ENCODE measurements at regions not wholly inside any gene's neighbourhood (a gene's known extent, or its start where the extent isn't known, plus 50 kb on each side); places are given as distances from the start of the nearest gene placed in this dataset.

DNA sequence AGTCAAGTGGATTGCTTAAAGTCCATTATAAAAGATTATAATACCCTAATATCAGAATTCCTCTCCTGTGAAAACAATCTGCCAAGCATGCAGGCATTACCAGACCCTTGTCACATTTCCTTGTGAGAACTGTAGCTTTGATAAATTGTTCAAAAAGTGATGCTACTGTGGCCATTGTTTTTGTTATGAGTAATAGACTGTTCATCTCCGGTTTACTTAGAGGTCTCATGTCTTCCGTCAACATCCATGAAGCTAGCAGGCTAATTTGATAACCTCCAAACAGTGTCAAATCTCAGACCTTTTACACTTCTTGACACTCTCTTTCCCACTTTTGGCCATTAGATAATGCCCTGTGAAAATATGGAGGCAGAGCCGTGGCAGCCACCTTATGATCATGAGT lies 342.7 kb downstream of the CPS1 start:
- H3K36me3 ChIP-seq (ENCODE audit: control insufficient read depth in 2 of 3, insufficient read depth in 3 of 3, low read length in 3 of 3): no peaks in the 10 kb centered on the region
- H3K27ac ChIP-seq (ENCODE audit: low read depth in 2 of 2, low read length in 2 of 2): no peak overlapping the region
- no peaks in the 10 kb centered on the region for H3K4me1 ChIP-seq (ENCODE audit: control insufficient read depth in 2 of 3, insufficient read depth in 2 of 3, low read depth in 1 of 3, low read length in 3 of 3)
- no peak overlapping the region for H3K4me3 ChIP-seq (ENCODE audit: low read length in 3 of 3)
- no peak overlapping the region for H3K9ac ChIP-seq (ENCODE audit: low read length in 3 of 3)
- FAIRE-seq (no peak), DNase-seq (no peak)
- no peak for TF ChIP-seq CTCF (IDR thresholded peaks at IDR 0.05; ENCODE audit: borderline replicate concordance, extremely low read depth, insufficient read depth)
- H3K27me3 ChIP-seq (ENCODE audit: control insufficient read depth, insufficient read depth, low read length): no peaks in the 10 kb centered on the region
- intact Hi-C loops (cut with DNase I): no loop called here
- H3K9me3 ChIP-seq (ENCODE audit: control insufficient read depth in 2 of 3, insufficient read depth in 1 of 3, low read length in 3 of 3): no peaks in the 10 kb centered on the region

- intact Hi-C loops (cut with DNase I): no loop called here
- Histone ChIP-seq H3K9me3 (ENCODE audit: control insufficient read depth in 2 of 3, insufficient read depth in 1 of 3, low read length in 3 of 3) (no peaks in the 10 kb centered on the region), H3K4me3 (ENCODE audit: low read length in 3 of 3) (no peak overlapping the region), H3K36me3 (ENCODE audit: control insufficient read depth in 2 of 3, insufficient read depth in 3 of 3, low read length in 3 of 3) (no peaks in the 10 kb centered on the region), H3K27ac (ENCODE audit: low read depth in 2 of 2, low read length in 2 of 2) (no peak overlapping the region), H3K4me1 (ENCODE audit: control insufficient read depth in 2 of 3, insufficient read depth in 2 of 3, low read depth in 1 of 3, low read length in 3 of 3) (no peaks in the 10 kb centered on the region), H3K9ac (ENCODE audit: low read length in 3 of 3) (no peak overlapping the region), H3K27me3 (ENCODE audit: control insufficient read depth, insufficient read depth, low read length) (no peaks in the 10 kb centered on the region)
- no peak for FAIRE-seq
- no peak for TF ChIP-seq CTCF (IDR thresholded peaks at IDR 0.05; ENCODE audit: borderline replicate concordance, extremely low read depth, insufficient read depth)
- no peak for DNase-seq
These were observed 344.9 kb downstream of the CPS1 start for GRCh38 chr2:210901326-210901725.

- DNase-seq: no peak
- Histone ChIP-seq H3K4me3 (ENCODE audit: low read length in 3 of 3) (no peak overlapping the region), H3K27me3 (ENCODE audit: control insufficient read depth, insufficient read depth, low read length) (no peaks in the 10 kb centered on the region), H3K4me1 (ENCODE audit: control insufficient read depth in 2 of 3, insufficient read depth in 2 of 3, low read depth in 1 of 3, low read length in 3 of 3) (no peaks in the 10 kb centered on the region), H3K27ac (ENCODE audit: low read depth in 2 of 2, low read length in 2 of 2) (no peak overlapping the region), H3K9me3 (ENCODE audit: control insufficient read depth in 2 of 3, insufficient read depth in 1 of 3, low read length in 3 of 3) (peaks cover 0 to 4% (median 0%) of the 10 kb centered on the region in 3 donors), H3K36me3 (ENCODE audit: control insufficient read depth in 2 of 3, insufficient read depth in 3 of 3, low read length in 3 of 3) (no peaks in the 10 kb centered on the region), H3K9ac (ENCODE audit: low read length in 3 of 3) (no peak overlapping the region)
- intact Hi-C loops (cut with DNase I): no loop called here
- no peak for TF ChIP-seq CTCF (IDR thresholded peaks at IDR 0.05; ENCODE audit: borderline replicate concordance, extremely low read depth, insufficient read depth)
- FAIRE-seq: no peak
These were observed 356.4 kb downstream of the CPS1 start for GRCh38 chr2:210912779-210913178.

- no peak for DNase-seq
- intact Hi-C loops (cut with DNase I): no loop called here
- TF ChIP-seq CTCF (IDR thresholded peaks at IDR 0.05; ENCODE audit: borderline replicate concordance, extremely low read depth, insufficient read depth): no peak
These were observed 357.1 kb downstream of the CPS1 start for GRCh38 chr2:210913461-210913860.

More at GRCh38 chr2:210913461-210913860, 357.1 kb downstream of the CPS1 start:
- Histone ChIP-seq H3K36me3 (ENCODE audit: control insufficient read depth in 2 of 3, insufficient read depth in 3 of 3, low read length in 3 of 3) (no peaks in the 10 kb centered on the region), H3K9me3 (ENCODE audit: control insufficient read depth in 2 of 3, insufficient read depth in 1 of 3, low read length in 3 of 3) (peaks cover 0 to 4% (median 0%) of the 10 kb centered on the region in 3 donors), H3K9ac (ENCODE audit: low read length in 3 of 3) (no peak overlapping the region), H3K4me1 (ENCODE audit: control insufficient read depth in 2 of 3, insufficient read depth in 2 of 3, low read depth in 1 of 3, low read length in 3 of 3) (no peaks in the 10 kb centered on the region), H3K27ac (ENCODE audit: low read depth in 2 of 2, low read length in 2 of 2) (no peak overlapping the region), H3K27me3 (ENCODE audit: control insufficient read depth, insufficient read depth, low read length) (no peaks in the 10 kb centered on the region), H3K4me3 (ENCODE audit: low read length in 3 of 3) (no peak overlapping the region)
- FAIRE-seq: no peak
